Smooth muscle cell (in vitro differentiated cells): ENCODE measurements at regions not wholly inside any gene's neighbourhood (a gene's known extent, or its start where the extent isn't known, plus 50 kb on each side); places are given as distances from the start of the nearest gene placed in this dataset.

ENCODE experiments used
- DNase-seq: peaks from one replicate; lab custom pipeline; 2025; ENCODE audit not compliant: unreplicated experiment; lab: John Stamatoyannopoulos, UW
- H2AFZ ChIP-seq: fragments of 200-600 bp; sonication (generic); 2 replicates; pipeline ENCODE4 v1.6.0; 2016; ENCODE audit warnings: antibody characterized with exemption, low read depth, mild to moderate bottlenecking
- H3F3A ChIP-seq: fragments of 200-600 bp; sonication (generic); 2 replicates; pipeline ENCODE4 v1.6.0; 2017; ENCODE audit warnings: antibody characterized with exemption, low read depth
- H3K27ac ChIP-seq: fragments of 200-600 bp; sonication (generic); 2 replicates; pipeline ENCODE4 v1.5.1; 2016; ENCODE audit warnings: low read depth, mild to moderate bottlenecking
- H3K27me3 ChIP-seq: fragments of 200-600 bp; sonication (generic); 2 replicates; pipeline ENCODE4 v1.6.1; 2016; ENCODE audit warnings: low read depth, mild to moderate bottlenecking
- H3K36me3 ChIP-seq: fragments of 200-600 bp; sonication (generic); 2 replicates; pipeline ENCODE4 v1.5.1; 2016; ENCODE audit warnings: low read depth
- H3K4me1 ChIP-seq: fragments of 200-600 bp; sonication (generic); 2 replicates; pipeline ENCODE4 v1.5.1; 2016; ENCODE audit warnings: low read depth
- H3K4me2 ChIP-seq: fragments of 200-600 bp; sonication (generic); 2 replicates; pipeline ENCODE4 v1.6.0; 2016; ENCODE audit warnings: mild to moderate bottlenecking
- H3K4me3 ChIP-seq: fragments of 200-600 bp; sonication (generic); 2 replicates; pipeline ENCODE4 v1.5.1; 2016; ENCODE audit warnings: mild to moderate bottlenecking
- H3K79me2 ChIP-seq: fragments of 200-600 bp; sonication (generic); 2 replicates; pipeline ENCODE4 v1.6.0; 2016; ENCODE audit warnings: low read depth, mild to moderate bottlenecking
- H3K9ac ChIP-seq: fragments of 200-600 bp; sonication (generic); 2 replicates; pipeline ENCODE4 v1.6.0; 2016; ENCODE audit warnings: low read depth
- H3K9me3 ChIP-seq: fragments of 200-600 bp; sonication (generic); replicated peaks from 2 replicates; pipeline ENCODE4 v1.5.1; 2016; ENCODE audit warnings: low read depth
- H4K20me1 ChIP-seq: fragments of 200-600 bp; sonication (generic); 2 replicates; pipeline ENCODE4 v1.6.0; 2016; ENCODE audit warnings: low read depth
- WGBS: methylation state at CpG from one replicate; pipeline ENCODE4 v1.1.7; 2016; ENCODE audit warnings: low lambda C conversion rate; 5-methylcytosine and 5-hydroxymethylcytosine counted together
- TF ChIP-seq, protein P1 (sequence below): fragments of 200-600 bp; sonication (generic); IDR thresholded peaks from 2 replicates; pipeline ENCODE4 v1.5.1; 2017; ENCODE audit warnings: borderline replicate concordance, mild to moderate bottlenecking, antibody characterized with exemption; ENCODE audit not compliant: insufficient read depth, poor library complexity, severe bottlenecking

DNA sequence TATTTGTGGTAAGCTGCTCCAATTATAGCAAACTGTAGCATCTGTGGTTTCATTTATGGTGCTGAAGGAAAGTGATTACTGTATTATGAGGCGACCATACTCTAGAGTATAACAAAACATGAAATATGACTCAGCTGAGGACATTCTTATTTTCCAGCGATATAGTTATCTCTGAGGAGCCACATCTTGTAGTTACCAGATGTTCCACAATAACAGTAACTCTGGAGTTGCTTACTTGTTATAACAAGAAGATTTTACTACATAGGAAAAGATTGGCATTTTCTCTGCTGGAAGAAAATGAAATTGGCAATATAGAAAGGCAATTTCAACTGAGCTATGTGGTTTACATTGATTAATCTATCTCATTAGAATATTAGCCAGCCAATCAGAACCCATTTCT is 1634.2 kb downstream of the PCDH9 start:
- Histone ChIP-seq H3F3A (no peaks in the 10 kb centered on the region), H3K4me1 (no peaks in the 10 kb centered on the region), H3K27ac (no peak overlapping the region), H3K9me3 (peaks cover 2% of the 10 kb centered on the region), H4K20me1 (no peaks in the 10 kb centered on the region), H3K36me3 (no peaks in the 10 kb centered on the region), H2AFZ (no peak overlapping the region), H3K4me2 (no peak overlapping the region), H3K27me3 (peaks cover 75% of the 10 kb centered on the region), H3K9ac (no peak overlapping the region), H3K4me3 (no peak overlapping the region), H3K79me2 (no peaks in the 10 kb centered on the region)
- WGBS: 46% methylated on average over 2 of the region's 2 CpGs
- no peak for DNase-seq
- TF ChIP-seq, protein P1, sequence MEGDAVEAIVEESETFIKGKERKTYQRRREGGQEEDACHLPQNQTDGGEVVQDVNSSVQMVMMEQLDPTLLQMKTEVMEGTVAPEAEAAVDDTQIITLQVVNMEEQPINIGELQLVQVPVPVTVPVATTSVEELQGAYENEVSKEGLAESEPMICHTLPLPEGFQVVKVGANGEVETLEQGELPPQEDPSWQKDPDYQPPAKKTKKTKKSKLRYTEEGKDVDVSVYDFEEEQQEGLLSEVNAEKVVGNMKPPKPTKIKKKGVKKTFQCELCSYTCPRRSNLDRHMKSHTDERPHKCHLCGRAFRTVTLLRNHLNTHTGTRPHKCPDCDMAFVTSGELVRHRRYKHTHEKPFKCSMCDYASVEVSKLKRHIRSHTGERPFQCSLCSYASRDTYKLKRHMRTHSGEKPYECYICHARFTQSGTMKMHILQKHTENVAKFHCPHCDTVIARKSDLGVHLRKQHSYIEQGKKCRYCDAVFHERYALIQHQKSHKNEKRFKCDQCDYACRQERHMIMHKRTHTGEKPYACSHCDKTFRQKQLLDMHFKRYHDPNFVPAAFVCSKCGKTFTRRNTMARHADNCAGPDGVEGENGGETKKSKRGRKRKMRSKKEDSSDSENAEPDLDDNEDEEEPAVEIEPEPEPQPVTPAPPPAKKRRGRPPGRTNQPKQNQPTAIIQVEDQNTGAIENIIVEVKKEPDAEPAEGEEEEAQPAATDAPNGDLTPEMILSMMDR: no peak

DNA sequence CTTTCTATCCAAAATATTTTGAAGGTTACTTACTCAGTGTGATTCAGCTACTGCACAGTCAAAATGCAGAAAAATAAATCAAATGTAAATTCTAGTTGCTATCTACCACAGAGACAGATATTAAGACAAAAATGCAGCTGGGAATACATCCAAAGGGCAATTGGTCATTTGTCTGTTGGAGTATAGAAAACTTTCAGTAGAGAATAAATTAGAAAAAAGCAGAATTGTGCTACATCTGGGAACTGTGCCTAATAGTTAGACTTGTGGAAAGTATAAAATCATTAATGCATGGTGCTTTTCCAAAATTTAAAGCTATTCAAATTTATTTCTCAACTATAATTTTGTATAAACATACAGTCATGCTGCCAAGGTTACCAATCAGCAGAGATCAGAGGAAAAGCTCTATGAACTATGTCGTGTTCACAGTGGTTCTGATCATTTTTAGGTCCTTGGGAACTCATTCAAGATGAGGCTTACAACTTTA is 1635.8 kb downstream of the PCDH9 start:
- H3F3A ChIP-seq: no peaks in the 10 kb centered on the region
- H4K20me1 ChIP-seq: no peaks in the 10 kb centered on the region
- no peaks in the 10 kb centered on the region for H3K79me2 ChIP-seq
- no peak overlapping the region for H2AFZ ChIP-seq
- TF ChIP-seq, protein P1: no peak
- H3K9me3 ChIP-seq: peaks cover 5% of the 10 kb centered on the region
- H3K4me2 ChIP-seq: no peak overlapping the region
- H3K9ac ChIP-seq: no peak overlapping the region
- DNase-seq: no peak
- 82% methylated on average over 1 of the region's 1 CpG for WGBS
- H3K36me3 ChIP-seq: no peaks in the 10 kb centered on the region
- H3K4me3 ChIP-seq: no peak overlapping the region
- no peak overlapping the region for H3K27ac ChIP-seq
- no peaks in the 10 kb centered on the region for H3K4me1 ChIP-seq
- H3K27me3 ChIP-seq: peaks cover 66% of the 10 kb centered on the region

DNA sequence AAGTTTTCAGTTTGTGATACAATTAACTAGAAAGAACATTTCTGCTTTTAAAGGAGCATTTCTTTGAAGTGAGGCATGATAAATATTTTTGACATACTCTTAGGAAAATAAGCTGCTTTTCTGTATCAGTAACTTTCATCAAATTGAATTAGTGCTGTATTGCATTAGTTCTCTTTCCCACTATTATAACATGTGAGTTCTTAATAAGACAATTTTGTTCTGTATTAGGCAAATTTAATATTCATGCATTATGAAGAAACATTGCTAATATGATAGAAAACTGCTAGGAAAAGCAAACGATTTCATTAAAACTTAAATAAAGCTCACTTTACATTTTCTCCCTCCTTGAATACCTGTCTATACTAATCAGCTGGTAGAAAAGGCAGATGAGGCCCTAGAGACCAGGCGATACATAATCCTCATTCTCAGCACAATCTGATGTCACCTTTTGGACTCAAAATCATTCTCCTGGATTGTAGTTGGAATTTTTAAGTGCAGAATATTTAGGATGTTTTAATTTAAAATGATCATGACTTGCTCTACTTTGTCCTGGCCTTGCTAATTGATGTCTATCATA is 1636.8 kb downstream of the PCDH9 start:
- no peak overlapping the region for H3K27ac ChIP-seq
- H3K27me3 ChIP-seq: peaks cover 63% of the 10 kb centered on the region
- peaks cover 5% of the 10 kb centered on the region for H3K9me3 ChIP-seq
- no peak overlapping the region for H2AFZ ChIP-seq
- H4K20me1 ChIP-seq: no peaks in the 10 kb centered on the region
- no peak overlapping the region for H3K4me3 ChIP-seq
- H3K9ac ChIP-seq: no peak overlapping the region
- no peaks in the 10 kb centered on the region for H3K36me3 ChIP-seq
- no peak overlapping the region for H3K4me2 ChIP-seq
- H3K79me2 ChIP-seq: no peaks in the 10 kb centered on the region
- H3K4me1 ChIP-seq: no peaks in the 10 kb centered on the region
- DNase-seq: no peak
- no peaks in the 10 kb centered on the region for H3F3A ChIP-seq
- 87% methylated on average over 2 of the region's 2 CpGs for WGBS
- TF ChIP-seq, protein P1: no peak

DNA sequence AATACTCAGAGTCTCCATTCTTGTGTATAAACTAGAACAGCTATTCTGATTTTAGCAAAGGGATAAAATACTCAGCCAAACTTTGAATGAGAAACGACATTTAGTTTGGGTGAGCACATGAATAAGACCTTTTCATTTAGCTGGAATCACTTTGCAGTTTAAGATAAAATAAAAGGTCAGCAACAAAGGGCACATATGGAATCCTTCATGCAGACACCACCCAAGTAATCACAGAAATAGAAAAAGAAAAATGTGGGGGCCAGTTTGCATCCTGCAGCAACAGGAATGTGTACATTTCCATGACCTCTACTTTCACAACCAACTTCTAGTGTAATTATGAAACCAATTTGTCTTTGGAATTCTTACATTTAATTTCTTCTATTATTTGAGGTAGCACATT is 1637.4 kb downstream of the PCDH9 start:
- H3F3A ChIP-seq: no peaks in the 10 kb centered on the region
- no peak for DNase-seq

More for the DNA sequence above, 1637.4 kb downstream of the PCDH9 start:
- no peaks in the 10 kb centered on the region for H3K36me3 ChIP-seq
- H3K79me2 ChIP-seq: no peaks in the 10 kb centered on the region
- no peak overlapping the region for H2AFZ ChIP-seq
- no peak overlapping the region for H3K27ac ChIP-seq
- no peak overlapping the region for H3K9ac ChIP-seq
- H4K20me1 ChIP-seq: no peaks in the 10 kb centered on the region
- peaks cover 5% of the 10 kb centered on the region for H3K9me3 ChIP-seq
- TF ChIP-seq, protein P1: no peak
- H3K4me1 ChIP-seq: no peaks in the 10 kb centered on the region
- peaks cover 69% of the 10 kb centered on the region for H3K27me3 ChIP-seq
- H3K4me3 ChIP-seq: no peak overlapping the region
- H3K4me2 ChIP-seq: no peak overlapping the region
- 85% methylated on average over 1 of the region's 1 CpG for WGBS
